Choroid plexus epithelial cell (primary cell): ENCODE measurements at regions not wholly inside any gene's neighbourhood (a gene's known extent, or its start where the extent isn't known, plus 50 kb on each side); places are given as distances from the start of the nearest gene placed in this dataset.
"Not testable (repeated sequence)": the region's sequence is repeated elsewhere in the genome, so short reads cannot be mapped to it uniquely, and the experiment has no call there.

Experiments
- DNase-seq: peaks from one replicate; pipeline ENCODE4 v3.0.0-alpha.2; 2010; ENCODE audit warnings: low read depth
- H3K4me3 ChIP-seq: 2 replicates; pipeline ENCODE4 v1.5.1; 2011; ENCODE audit warnings: low read depth, mild to moderate bottlenecking, control low read depth, low read length, moderate library complexity
- TF ChIP-seq, protein P1 (sequence below): conservative IDR thresholded peaks from 2 replicates; pipeline ENCODE4 v1.5.1; 2011; ENCODE audit warnings: low read depth, mild to moderate bottlenecking, control low read depth, inconsistent platforms, low read length, moderate library complexity

DNA sequence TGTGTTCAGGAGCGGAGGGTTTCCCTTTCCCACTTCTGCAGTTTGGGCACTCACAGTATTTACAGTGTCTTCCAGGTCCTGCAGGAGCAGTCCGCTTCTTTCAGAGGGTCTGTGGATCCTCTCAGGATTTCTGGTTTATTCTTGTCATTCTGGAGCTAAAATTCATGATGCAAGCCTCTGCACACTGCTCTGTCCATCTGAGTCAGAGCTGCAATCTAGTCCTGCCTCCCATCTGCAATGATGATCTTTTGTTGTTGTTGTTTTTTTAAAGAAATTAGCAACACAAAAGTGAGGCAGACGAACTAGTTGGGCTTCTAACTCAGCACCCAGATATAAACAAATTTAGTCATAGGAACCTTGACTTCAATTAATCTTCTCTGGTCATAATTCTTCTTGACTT lies 86.5 kb downstream of the DLEU7 start:
- DNase-seq: peak; percentile 38
- no peak overlapping the region for H3K4me3 ChIP-seq
- TF ChIP-seq, protein P1, sequence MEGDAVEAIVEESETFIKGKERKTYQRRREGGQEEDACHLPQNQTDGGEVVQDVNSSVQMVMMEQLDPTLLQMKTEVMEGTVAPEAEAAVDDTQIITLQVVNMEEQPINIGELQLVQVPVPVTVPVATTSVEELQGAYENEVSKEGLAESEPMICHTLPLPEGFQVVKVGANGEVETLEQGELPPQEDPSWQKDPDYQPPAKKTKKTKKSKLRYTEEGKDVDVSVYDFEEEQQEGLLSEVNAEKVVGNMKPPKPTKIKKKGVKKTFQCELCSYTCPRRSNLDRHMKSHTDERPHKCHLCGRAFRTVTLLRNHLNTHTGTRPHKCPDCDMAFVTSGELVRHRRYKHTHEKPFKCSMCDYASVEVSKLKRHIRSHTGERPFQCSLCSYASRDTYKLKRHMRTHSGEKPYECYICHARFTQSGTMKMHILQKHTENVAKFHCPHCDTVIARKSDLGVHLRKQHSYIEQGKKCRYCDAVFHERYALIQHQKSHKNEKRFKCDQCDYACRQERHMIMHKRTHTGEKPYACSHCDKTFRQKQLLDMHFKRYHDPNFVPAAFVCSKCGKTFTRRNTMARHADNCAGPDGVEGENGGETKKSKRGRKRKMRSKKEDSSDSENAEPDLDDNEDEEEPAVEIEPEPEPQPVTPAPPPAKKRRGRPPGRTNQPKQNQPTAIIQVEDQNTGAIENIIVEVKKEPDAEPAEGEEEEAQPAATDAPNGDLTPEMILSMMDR: no peak

DNA sequence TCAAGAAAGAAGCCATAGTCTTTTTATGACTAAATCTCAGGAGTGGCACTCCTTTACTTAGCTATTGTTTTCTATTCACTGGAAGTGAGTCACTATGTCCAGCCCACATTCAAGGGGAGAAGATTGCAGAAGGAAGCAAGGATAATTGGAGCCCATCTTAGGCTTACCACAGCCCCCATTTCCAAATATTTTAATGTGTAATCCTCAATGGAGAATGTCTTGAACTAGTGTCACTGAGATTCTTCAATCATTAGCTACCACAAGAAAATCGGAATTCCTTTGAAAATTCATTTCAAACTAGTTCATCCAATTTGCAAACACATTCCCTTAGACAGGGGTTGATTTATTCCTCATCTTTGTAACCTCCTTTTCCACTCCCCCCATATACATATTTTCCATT lies 84.7 kb downstream of the DLEU7 start:
- H3K4me3 ChIP-seq: no peak overlapping the region
- TF ChIP-seq, protein P1: no peak
- DNase-seq: no peak

DNA sequence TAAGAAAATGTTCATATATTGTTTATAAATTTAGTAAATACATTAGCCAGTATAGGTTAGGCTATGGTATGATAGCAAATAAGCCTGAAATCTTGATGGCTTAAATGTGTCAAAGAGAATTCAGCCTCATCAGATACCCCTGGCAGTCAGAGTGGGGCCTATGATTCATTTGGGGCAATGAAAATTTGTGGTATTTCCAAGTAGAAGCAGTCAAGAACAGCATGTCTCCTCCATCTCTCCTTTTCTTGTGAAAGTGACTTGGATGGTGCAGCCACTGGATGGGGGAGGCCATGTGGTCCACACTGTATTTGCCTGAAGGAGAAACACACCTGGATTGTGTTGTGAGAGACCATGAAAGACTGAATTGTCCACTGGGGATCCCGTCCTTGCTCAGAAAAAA lies 82.7 kb downstream of the DLEU7 start:
- TF ChIP-seq, protein P1: no peak

DNA sequence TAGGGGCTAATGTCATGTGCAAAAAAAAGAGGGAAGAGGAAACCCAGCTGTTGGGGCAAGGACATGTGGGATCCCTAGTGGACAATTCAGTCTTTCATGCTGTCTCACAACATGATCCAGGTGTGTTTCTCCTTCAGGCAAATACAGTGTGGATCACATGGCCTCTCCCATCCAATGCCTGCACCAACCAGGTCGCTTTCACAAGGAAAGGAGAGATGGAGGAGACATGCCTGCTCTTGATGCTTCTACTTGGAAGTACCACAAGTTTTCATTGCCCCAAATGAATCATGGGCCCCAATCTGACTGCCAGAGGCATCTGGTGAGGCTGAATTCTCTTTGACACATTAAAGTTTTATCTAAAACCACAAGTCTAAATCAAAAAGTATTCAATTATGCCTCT lies 82.1 kb downstream of the DLEU7 start:
- no peak for DNase-seq
- TF ChIP-seq, protein P1: no peak
- H3K4me3 ChIP-seq: no peak overlapping the region

More for the DNA sequence above, 82.7 kb downstream of the DLEU7 start:
- no peak overlapping the region for H3K4me3 ChIP-seq
- DNase-seq: peak; percentile 33

DNA sequence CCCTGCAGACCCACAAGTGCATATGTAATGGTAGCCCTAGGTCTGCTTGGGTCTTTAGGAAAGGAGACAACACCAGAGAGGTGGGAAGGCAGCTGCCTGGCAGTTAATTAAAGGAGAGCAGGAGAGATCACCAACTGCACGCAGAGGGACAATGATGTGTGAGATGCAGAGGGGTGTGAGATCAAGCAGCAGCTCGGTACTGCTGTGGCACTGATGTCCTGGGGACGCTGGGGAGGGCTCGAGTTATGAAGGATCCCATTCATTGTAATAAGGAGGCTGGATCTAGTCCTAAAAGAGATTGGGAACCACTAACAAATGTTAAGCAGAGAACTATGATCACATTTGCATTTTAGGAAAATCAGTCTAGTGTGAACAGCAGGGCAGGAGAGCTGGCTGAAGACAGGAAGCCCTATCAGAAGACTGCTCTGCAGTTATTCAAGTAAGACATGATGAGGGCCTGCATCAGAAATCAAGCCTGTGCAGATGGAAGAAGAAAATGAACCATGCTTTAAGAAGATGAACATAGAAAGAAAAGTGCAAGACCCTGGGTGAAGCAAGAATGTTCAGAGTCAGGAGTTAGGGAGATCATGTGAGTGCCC lies 80.4 kb downstream of the DLEU7 start:
- no peak for DNase-seq
- TF ChIP-seq, protein P1: no peak
- H3K4me3 ChIP-seq: no peak overlapping the region

DNA sequence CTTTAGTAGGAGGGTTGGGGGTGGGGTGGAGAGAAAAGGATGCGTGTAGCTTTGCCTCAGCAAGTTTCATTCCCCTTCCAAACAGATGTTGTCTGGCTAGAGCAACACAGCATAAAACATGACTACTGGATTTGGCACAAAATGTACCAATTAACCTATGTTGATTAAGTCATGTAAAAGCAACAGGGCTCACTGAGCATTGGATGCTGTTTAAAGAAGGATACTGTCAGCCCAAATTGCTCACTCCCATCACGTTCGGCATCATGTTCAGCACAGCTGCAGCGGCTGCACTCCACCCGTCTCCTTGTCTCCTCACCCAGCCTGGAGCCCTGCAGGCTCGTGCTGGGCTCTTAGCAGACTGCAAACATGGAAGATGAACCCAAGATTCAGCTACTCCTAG lies 77.5 kb downstream of the DLEU7 start:
- H3K4me3 ChIP-seq: no peak overlapping the region
- no peak for DNase-seq
- TF ChIP-seq, protein P1: no peak

DNA sequence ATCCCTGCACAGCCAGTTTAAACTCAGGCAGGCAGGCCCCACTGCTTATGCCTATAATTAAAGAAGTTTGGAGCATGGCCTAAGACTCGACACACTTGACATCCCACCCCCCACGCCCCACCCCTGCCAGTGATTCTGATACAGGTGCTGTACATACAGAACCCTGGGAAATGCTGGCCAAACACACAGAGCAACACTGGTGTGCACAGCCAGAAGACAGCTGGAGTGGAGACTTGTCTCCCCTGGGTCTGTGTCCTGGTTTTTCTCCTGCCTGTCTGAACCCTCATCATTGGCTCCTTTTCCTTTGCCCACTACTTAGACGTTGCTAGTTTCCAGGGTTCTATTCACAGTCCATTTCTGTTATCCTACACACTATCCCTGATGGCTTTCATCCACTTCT lies 76.8 kb downstream of the DLEU7 start:
- TF ChIP-seq, protein P1: no peak
- H3K4me3 ChIP-seq: no peak overlapping the region
- DNase-seq: no peak

DNA sequence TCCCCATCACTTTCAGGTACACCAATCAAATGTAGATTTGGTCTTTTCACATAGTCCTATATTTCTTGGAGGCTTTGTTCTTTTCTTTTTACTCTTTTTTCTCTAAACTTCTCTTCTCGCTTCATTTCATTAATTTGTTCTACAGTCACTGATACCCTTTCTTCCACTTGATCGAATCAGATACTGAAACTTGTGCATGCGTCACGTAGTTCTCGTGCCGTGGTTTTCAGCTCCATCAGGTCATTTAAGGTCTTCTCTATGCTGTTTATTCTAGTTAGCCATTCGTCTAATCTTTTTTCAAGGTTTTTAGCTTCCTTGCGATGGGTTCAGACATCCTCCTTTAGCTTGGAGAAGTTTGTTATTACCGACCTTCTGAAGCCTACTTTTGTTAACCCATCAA lies 70.6 kb downstream of the DLEU7 start:
- not testable (repeated sequence) for H3K4me3 ChIP-seq, DNase-seq
